ENCODE measurements at regions not wholly inside any gene's neighbourhood (a gene's known extent, or its start where the extent isn't known, plus 50 kb on each side); places are given as distances from the start of the nearest gene placed in this dataset.

DNA sequence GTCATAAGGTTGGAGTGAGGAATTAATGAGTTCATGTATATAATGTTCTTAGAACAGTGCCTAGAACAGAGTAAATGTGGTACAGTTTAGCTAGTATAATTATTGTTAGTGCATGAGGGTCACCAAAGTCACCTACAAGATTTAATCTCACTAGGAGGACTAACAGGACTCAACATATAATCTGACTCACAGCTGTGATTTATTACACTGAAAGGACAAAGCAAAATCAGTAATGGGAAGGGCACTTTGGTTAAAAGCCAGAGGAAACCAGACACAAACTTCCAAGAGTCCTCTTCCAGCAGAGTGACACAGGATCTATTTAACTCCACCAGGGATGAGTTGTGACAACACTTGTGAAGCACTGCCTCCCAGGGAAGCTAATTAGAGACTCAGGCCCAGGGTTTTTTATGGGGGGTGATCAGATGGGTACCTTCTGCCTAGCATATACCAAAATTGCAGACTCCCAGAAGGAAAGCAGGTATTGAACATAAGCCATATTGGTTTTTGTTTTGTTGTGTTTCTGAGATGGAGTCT is 341.2 kb upstream of the DACH1 start:
- TF ChIP-seq POLR2A (IDR thresholded peaks at IDR 0.05), result no peak
- TF ChIP-seq, protein P1, sequence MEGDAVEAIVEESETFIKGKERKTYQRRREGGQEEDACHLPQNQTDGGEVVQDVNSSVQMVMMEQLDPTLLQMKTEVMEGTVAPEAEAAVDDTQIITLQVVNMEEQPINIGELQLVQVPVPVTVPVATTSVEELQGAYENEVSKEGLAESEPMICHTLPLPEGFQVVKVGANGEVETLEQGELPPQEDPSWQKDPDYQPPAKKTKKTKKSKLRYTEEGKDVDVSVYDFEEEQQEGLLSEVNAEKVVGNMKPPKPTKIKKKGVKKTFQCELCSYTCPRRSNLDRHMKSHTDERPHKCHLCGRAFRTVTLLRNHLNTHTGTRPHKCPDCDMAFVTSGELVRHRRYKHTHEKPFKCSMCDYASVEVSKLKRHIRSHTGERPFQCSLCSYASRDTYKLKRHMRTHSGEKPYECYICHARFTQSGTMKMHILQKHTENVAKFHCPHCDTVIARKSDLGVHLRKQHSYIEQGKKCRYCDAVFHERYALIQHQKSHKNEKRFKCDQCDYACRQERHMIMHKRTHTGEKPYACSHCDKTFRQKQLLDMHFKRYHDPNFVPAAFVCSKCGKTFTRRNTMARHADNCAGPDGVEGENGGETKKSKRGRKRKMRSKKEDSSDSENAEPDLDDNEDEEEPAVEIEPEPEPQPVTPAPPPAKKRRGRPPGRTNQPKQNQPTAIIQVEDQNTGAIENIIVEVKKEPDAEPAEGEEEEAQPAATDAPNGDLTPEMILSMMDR (IDR thresholded peaks at IDR 0.05), result no peak

Data from heart left ventricle (tissue), 13 donors.